CMK (cell line): ENCODE measurements at regions not wholly inside any gene's neighbourhood (a gene's known extent, or its start where the extent isn't known, plus 50 kb on each side); places are given as distances from the start of the nearest gene placed in this dataset.
A peak's percentile ranks its signal among the peaks of the same experiment; 100 is the strongest.

ENCODE experiments used
- DNase-seq: peaks from one replicate; pipeline ENCODE4 v3.0.0-alpha.2; 2010; ENCODE audit warnings: low read depth

- no peak for DNase-seq
Observed at GRCh38 chr11:64457416-64458010, 98.2 kb upstream of the SLC22A11 start.

DNA sequence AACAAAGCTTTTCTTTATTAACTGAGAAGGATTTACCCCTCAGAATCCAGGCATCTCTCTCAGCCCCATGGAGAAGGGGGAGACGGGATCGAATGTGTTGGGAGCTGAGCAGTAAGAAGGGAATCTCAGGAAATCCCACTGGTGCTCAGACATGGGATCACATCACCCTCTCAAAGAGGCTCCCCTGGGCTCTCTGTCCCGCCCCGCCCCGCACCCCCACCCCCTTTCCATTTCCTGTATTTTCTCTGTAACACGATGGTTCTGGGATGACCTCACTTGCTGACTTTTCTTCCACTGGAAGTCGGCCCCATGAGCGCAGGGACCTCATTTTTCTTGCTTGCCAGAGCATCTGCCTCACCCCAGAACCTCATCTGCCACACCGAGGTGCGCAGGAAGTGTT lies 96.7 kb upstream of the SLC22A11 start:
- DNase-seq: no peak

DNA sequence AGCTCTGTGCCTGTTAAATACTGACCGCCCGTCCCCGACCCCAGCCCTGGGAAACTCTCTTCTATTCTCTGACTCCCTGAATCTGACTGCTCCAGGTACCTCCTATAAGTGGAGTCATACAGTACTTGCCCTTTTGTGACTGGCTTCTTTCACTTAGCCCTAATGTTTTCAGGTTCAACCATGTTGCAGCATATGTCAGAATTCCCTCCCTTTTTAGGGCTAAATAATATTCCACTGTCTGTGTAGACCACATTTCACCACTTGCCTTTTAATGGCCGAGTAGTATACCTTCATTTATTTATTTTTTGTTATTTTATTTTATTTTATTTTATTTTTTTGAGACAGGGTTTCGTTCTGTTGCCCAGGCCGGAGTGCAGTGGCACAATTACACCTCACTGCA lies 96.1 kb upstream of the SLC22A11 start:
- DNase-seq: no peak

- no peak for DNase-seq
Observed at GRCh38 chr11:64461081-64461480, 94.7 kb upstream of the SLC22A11 start.

DNA sequence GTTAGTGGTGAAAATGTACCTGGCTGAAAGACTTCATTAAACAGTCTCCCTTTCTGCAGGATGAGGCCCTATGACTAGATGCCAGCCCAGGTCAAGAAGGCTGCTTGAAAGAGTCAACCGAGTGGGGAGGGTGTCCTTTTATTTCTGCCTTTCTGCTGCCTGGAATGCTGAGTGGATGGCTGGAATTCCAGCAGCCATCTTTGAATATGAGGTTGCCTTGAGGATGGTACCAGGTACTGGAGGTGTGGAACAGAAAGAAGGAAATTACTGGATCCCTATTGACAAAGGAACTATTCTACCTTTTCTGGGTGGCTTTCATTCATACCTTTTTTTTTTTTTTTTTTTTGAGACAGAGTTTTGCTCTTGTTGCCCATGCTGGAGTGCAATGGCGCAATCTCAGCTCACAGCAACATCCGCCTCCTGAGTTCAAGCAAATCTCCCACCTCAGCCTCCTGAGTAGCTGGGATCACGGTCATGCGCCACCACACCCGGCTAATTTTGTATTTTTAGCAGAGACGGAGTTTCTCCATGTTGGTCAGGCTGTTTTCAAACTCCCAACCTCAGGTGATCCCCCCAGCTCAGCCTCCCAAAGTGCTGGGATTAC lies 89.5 kb upstream of the SLC22A11 start:
- DNase-seq: no peak

- DNase-seq: no peak
Observed at GRCh38 chr11:64469288-64469687, 86.5 kb upstream of the SLC22A11 start.

DNA sequence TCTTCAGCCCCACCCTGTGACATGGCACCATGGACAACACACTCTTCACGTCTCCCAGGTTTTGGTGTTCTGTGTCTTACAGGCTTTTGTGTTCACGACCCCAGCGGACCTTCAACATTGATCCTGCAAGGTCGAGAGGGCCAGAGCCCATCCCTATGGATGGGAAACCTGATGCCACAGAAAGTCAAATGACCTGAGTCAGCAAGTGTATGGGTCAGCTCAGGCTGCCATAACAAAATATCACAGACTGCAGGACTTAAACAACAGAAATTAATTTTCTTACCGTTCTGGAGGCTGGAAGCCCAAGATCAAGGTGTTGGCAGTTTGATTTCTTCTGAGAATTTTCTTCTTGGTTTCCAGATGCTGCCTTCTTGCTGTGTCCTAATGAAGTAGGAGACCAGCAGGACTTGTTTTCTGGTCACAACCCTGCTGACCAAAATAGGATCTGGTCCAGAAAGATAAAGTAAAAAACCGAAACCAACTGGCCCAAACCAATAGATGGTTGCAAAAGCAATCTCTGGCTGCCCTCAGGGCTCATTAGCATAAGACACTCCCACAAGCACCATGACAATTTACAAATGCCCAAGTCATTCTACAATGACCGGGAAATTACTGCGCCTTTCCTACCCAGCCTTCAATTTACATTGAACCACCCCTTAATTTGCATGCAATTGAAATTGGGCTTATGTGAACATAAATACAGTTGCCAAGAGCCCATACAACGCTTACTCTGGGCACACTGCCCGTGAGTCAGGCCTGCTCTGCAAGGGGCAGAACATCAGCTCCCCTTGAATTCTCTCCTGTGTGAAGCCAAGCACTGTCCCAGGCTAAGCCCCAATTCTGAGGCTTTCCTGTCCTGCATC lies 82.9 kb upstream of the SLC22A11 start:
- no peak for DNase-seq

GRCh38 chr11:64474680-64475079 lies 81.1 kb upstream of the SLC22A11 start:
- DNase-seq: no peak

DNA sequence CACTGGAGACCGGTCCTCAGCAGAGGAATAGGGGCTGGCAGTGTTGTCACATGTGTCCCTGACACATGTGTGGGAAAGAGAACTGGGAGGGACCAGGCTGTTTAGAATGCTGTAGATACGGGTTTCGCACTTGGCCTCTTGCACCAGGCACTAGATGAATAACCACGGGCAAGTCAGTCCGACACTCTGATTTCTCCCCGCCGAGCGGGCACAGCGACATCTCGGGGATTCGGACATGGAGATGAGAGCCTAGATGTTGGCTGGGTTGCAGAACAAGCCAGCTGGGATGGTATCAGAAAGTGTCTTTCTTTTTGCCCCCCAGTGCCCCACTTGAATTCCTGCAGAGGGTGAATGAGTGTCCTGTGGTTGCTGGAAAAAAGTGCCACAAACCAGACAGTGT lies 80.6 kb upstream of the SLC22A11 start:
- DNase-seq: no peak

- no peak for DNase-seq
Observed at GRCh38 chr11:64476881-64477280, 78.9 kb upstream of the SLC22A11 start.

GRCh38 chr11:64477675-64478074 lies 78.1 kb upstream of the SLC22A11 start:
- no peak for DNase-seq

DNA sequence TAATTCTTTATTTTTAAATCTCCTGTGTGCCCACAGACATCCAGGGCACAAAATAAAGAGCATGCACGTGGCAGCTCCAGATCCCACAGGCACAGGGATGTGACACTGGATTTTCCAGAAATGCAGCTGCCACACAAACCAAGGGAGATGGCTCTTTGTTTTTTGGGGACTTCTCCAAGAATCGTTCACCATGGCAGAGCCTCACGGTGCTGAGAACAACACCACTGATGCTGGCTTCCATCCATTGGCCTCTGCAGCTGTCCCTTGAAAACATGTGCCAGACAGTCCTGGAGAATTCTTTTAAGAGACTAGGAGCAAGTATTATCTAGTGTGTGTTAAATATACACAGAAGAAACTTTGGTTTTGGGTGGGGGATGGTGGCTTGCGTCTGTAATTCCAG lies 73.2 kb upstream of the SLC22A11 start:
- DNase-seq: no peak

DNA sequence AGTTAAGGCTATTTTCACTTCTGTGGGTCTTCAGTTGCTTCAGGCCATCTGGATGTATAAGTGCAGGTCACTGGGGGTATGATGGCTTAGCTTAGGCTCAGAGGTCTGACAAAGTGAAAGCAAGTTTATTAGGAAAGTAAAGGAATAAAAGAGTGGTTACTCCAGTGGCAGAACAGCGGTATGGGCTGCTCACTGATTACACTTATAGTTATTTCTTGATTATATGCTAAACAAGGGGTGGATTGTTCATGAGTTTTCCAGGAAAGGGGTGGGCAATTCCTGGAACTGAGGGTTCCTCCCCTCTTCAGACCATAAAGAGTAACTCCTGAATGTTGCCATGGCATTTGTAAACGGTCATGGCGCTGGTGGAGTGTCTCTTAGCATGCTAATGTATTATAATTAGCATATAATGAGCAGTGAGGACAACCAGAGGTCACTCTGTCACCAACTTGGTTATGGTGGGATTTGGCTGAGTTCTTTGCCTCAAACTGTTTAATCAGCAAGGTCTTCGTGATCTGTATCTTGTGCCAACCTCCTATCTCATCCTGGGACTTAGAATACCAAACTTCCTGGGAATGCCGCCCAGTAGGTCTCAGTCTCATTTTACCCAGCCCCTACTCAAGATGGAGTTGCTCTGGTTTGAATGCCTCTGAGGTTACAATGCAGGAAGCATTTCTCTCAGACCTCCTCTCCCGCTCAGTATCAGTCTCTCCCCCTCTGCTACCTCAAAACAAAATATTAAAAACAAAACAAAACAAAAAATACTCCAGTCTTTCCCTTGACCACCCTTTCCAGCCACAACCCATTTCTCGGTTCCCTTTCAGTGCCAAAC lies 71.3 kb upstream of the SLC22A11 start:
- DNase-seq: no peak

DNA sequence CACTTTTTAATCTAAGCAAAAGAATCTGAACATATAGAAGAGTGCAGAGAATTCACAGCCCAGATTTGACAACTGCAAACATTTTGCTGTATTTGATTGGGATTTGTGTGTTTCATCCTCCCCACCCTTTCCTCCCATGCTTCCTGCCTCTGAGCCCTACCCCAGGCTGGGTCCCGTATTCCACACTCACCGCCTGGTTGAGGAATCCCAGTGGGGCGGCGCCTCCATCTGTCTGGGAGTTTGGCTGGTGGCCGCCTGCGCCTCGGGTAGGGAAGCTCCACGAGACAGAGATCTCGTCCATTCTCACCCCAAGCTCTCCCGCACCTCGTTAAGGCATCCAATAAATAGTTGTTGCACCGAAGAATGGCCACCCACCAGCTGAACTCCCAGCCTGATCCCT lies 70.7 kb upstream of the SLC22A11 start:
- DNase-seq: no peak

DNA sequence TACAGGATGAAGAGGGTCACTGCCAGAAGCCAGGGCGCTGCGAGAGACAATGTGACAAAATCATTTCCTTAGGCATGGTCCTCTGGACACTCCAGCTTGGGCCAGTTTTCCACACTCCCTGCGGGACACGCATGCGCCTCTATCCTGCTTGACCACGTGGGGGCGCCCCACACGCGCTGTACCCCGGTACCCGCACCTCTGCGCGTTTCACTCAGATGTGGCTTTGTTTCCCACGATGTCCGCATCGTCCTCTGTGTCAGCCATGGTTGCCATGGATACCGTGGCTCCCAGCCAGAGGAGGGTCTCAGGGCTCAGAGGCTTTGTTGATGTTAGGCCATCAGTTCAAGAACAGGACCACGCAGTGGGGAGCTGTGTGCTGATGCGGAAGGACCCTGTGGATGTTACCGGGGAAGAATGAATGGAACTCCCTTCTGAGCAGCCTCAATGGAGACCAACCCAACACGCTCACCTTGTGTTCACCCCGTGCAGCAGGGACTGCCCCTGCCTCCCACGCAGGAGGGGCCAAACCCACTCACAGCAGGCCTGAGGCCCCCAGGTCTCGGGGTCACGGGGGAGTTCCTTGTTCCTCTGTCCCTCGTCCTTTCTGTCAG lies 65.8 kb upstream of the SLC22A11 start:
- no peak for DNase-seq

- DNase-seq: no peak
Observed at GRCh38 chr11:64490562-64491216, 65.1 kb upstream of the SLC22A11 start.

DNA sequence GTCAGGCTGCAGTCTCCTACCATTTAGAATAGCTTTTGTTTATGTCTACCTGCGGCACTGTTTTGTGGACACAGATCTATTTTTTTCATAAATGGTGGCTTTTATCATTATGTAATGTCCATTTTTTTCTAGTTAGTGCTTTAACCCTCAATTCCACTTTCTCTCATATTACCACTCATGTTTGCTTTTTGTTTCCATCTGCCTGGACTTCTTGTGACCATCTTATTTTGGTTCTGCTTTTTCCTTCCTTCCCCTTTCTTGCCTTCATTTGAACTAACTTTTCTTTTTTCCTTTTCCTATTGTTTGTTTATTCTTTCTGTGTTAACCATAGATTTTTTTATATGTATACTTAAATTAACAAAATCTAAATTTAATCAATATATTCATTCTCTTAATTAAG lies 63.2 kb upstream of the SLC22A11 start:
- DNase-seq: no peak

GRCh38 chr11:64498136-64498535 lies 57.6 kb upstream of the SLC22A11 start:
- DNase-seq: no peak

DNA sequence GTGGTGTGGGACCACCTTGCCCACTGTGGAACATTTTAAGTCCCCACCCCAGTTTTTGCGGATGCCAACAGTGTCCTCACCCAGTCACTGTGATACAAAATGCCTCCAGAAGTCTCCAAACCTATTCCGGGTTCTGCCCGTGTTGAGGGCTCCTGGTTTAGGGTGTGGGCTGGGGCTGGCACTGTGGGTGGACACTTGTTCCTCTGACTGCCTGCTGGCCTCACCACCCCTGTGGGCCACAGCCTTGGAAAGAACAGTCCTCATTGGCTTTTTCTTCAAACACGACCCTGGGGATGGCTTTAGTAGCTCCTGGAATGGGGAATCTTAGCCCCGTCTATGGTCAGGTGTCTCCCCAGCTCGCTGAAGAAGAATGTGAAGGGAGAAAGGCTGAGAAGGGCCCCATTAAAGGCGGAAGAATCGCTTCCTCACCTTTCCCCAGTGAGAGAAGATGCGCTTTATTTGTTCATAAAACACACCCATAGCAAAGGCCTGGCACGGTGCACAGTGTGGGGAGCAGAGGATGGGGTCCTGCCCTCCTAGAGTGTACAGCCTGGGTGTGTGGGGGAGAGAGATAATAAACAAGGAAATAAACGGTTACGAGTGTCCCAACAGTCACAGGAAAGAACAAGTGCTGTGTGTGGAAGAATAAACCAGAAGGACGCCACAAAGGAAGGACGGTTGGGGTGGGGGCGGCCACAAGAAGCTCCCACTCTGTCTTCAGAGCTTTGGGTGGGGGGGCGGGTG lies 56.3 kb upstream of the SLC22A11 start:
- peak; percentile 60 for DNase-seq

- DNase-seq: peak; percentile 80
Observed at GRCh38 chr11:64500176-64501013, 55.3 kb upstream of the SLC22A11 start.
